Heart left ventricle (tissue), 16 donors: ENCODE measurements at regions not wholly inside any gene's neighbourhood (a gene's known extent, or its start where the extent isn't known, plus 50 kb on each side); places are given as distances from the start of the nearest gene placed in this dataset.

Experiments
- ATAC-seq, 4 donors: fragments of 200-7000 bp; cut with Tn5 transposase; one replicate each; pipeline ENCODE4 v1.9.1; 2020 to 2022; ENCODE audit warnings: moderate library complexity in 4 of 4, mild to moderate bottlenecking in 3 of 4, moderate number of reproducible peaks in 1 of 4
- DNase-seq, 5 donors: peaks; one replicate each; pipeline ENCODE4 v3.0.0-alpha.2; 2020
- H3K27ac ChIP-seq, 12 donors: fragments of 200-600 bp; sonication (generic) in 4 of 12; one replicate each; pipeline versions ENCODE4 v1.5.0 to v1.8.0; 2016 to 2022; ENCODE audit warnings: mild to moderate bottlenecking in 2 of 12
- H3K27me3 ChIP-seq, 9 donors: fragments of 200-600 bp; sonication (generic) in 2 of 9; one replicate each; pipeline versions ENCODE4 v1.5.1 to v1.8.0; 2016 to 2022; ENCODE audit warnings: mild to moderate bottlenecking in 3 of 9
- H3K36me3 ChIP-seq, 9 donors: fragments of 200-600 bp; sonication (generic) in 2 of 9; one replicate each; pipeline versions ENCODE4 v1.5.0 to v1.8.0; 2018 to 2022; ENCODE audit warnings: mild to moderate bottlenecking in 2 of 9
- H3K4me1 ChIP-seq, 12 donors: fragments of 200-600 bp; sonication (generic) in 4 of 12; one replicate each; pipeline versions ENCODE4 v1.5.0 to v1.8.0; 2016 to 2022; ENCODE audit warnings: mild to moderate bottlenecking in 3 of 12
- H3K4me3 ChIP-seq, 12 donors: fragments of 200-600 bp; sonication (generic) in 4 of 12; one replicate each; pipeline versions ENCODE4 v1.5.0 to v1.8.0; 2017 to 2022; ENCODE audit warnings: mild to moderate bottlenecking in 9 of 12, moderate library complexity in 4 of 12
- H3K9me3 ChIP-seq, 12 donors: fragments of 200-600 bp; sonication (generic) in 4 of 12; one replicate each; pipeline versions ENCODE4 v1.5.0 to v1.8.0; 2016 to 2022; ENCODE audit warnings: mild to moderate bottlenecking in 1 of 12
- CTCF ChIP-seq, 12 donors: fragments of 200-600 bp; sonication (generic) in 4 of 12; IDR thresholded peaks; one replicate each; pipeline versions ENCODE4 v1.5.0 to v1.8.0; 2018 to 2022; ENCODE audit warnings: antibody characterized with exemption in 12 of 12, mild to moderate bottlenecking in 5 of 12
- POLR2A ChIP-seq, 2 donors: fragments of 450-650 bp; IDR thresholded peaks; one replicate each; pipeline ENCODE4 v1.6.1; 2017; ENCODE audit warnings: antibody characterized with exemption in 2 of 2, mild to moderate bottlenecking in 2 of 2, moderate library complexity in 2 of 2
- WGBS, 4 donors: extraction: QIAGEN DNeasy Blood & Tissue Kit in 2 of 4; methylation state at CpG; one replicate each; pipeline versions ENCODE4 v1.1.5 to v1.1.7; 2013 to 2018; 5-methylcytosine and 5-hydroxymethylcytosine counted together
- intact Hi-C, 10 donors: fragments of 100-400 bp; cut with DNase I; formaldehyde crosslinking; loops; one replicate each; pipeline versions ENCODE4 v1.11.1 to v1.14.2; 2022
- donor health status: ischemic (EF 13 %, LVEDD 7.1; RV severe dilation, severe dysfunction).
- donor health status: healthy with polysubstance abuse.
- donor health status: DM: no; HTN: yes; CAD: no.
- donor health status: DM: no; HTN: no; CAD: no.
- donor health status: ischemic (EF 25% LVEDD 6.9; RV normal size, moderate dysfunction).
- donor health status: ischemic (EF 25% LVEDD 5.7; RV mildly dilated, moderate dysfunction).
- donor health status: healthy.
- donor health status: DM: yes; HTN: yes; CAD: no.
- donor health status: ischemic (EF 35%, LVEDD 5.7; RV mildly dilated, moderate dysfunction).
- donor health status: nonischemic (EF 11% LVEDD 7.7; RV severe dilation, severe dysfunction).
- donor health status: DM: yes; HTN: yes; CAD: no.
- donor health status: PGD.
- donor health status: ischemic (EF 29% LVEDD 5.4; RV normal size, mild dysfunction).
- donor health status: nonischemic (EF 23%, LVEDD 6.1; RV moderate dilation, normal function).

- TF ChIP-seq POLR2A (IDR thresholded peaks at IDR 0.05) (no peak), CTCF (IDR thresholded peaks at IDR 0.05) (no peak)
- Histone ChIP-seq H3K4me3 (no peak overlapping the region), H3K27me3 (no peaks in the 10 kb centered on the region), H3K27ac (no peak overlapping the region), H3K4me1 (no peaks in the 10 kb centered on the region), H3K36me3 (no peaks in the 10 kb centered on the region), H3K9me3 (no peaks in the 10 kb centered on the region)
- intact Hi-C loops: no loop called here
- WGBS, 4 donors: 77 to 92% (median 86%) methylated on average over 3 of the region's 3 CpGs
- DNase-seq (no peak), ATAC-seq (no peak)
Measured at GRCh38 chr13:73598020-73598712, 536.0 kb downstream of the KLF12 start.

GRCh38 chr13:73596382-73596781 lies 537.6 kb downstream of the KLF5 start:
- Histone ChIP-seq H3K36me3 (no peaks in the 10 kb centered on the region), H3K4me1 (no peaks in the 10 kb centered on the region), H3K27ac (no peak overlapping the region), H3K9me3 (no peaks in the 10 kb centered on the region), H3K27me3 (no peaks in the 10 kb centered on the region), H3K4me3 (no peak overlapping the region)
- 33 to 55% (median 41%) methylated on average over 1 of the region's 1 CpG for WGBS, 4 donors
- no peak for ATAC-seq
- TF ChIP-seq CTCF (IDR thresholded peaks at IDR 0.05): no peak
- TF ChIP-seq POLR2A (IDR thresholded peaks at IDR 0.05): no peak
- intact Hi-C loops: no loop called here
- DNase-seq: no peak

GRCh38 chr13:73593199-73593765 lies 534.5 kb downstream of the KLF5 start:
- WGBS, 4 donors: 91 to 94% (median 92%) methylated on average over 6 of the region's 6 CpGs
- H3K27ac ChIP-seq: no peak overlapping the region
- no peaks in the 10 kb centered on the region for H3K4me1 ChIP-seq
- H3K9me3 ChIP-seq: no peaks in the 10 kb centered on the region
- intact Hi-C loops: no loop called here
- ATAC-seq: no peak
- H3K27me3 ChIP-seq: no peaks in the 10 kb centered on the region
- H3K36me3 ChIP-seq: no peaks in the 10 kb centered on the region
- no peak overlapping the region for H3K4me3 ChIP-seq
- TF ChIP-seq CTCF (IDR thresholded peaks at IDR 0.05): no peak
- TF ChIP-seq POLR2A (IDR thresholded peaks at IDR 0.05): no peak
- DNase-seq: no peak

GRCh38 chr13:73591861-73592260 lies 533.1 kb downstream of the KLF5 start:
- Histone ChIP-seq H3K9me3 (no peaks in the 10 kb centered on the region), H3K4me3 (no peak overlapping the region), H3K36me3 (no peaks in the 10 kb centered on the region), H3K4me1 (no peaks in the 10 kb centered on the region), H3K27ac (no peak overlapping the region), H3K27me3 (no peaks in the 10 kb centered on the region)
- TF ChIP-seq CTCF (IDR thresholded peaks at IDR 0.05): no peak
- TF ChIP-seq POLR2A (IDR thresholded peaks at IDR 0.05): no peak
- ATAC-seq (no peak), DNase-seq (no peak)
- intact Hi-C loops: no loop called here
- 88 to 96% (median 91%) methylated on average over 6 of the region's 6 CpGs for WGBS, 4 donors
